ENCODE measurements at regions not wholly inside any gene's neighbourhood (a gene's known extent, or its start where the extent isn't known, plus 50 kb on each side); places are given as distances from the start of the nearest gene placed in this dataset.

- TF ChIP-seq CTCF (IDR thresholded peaks at IDR 0.05) (no peak), POLR2A (IDR thresholded peaks at IDR 0.05) (no peak)
Measured at GRCh38 chr5:105807290-105807689, 1863.4 kb downstream of the EFNA5 start.

Data from right lobe of liver (tissue), 4 donors.